GM18508 (cell line): ENCODE measurements at regions not wholly inside any gene's neighbourhood (a gene's known extent, or its start where the extent isn't known, plus 50 kb on each side); places are given as distances from the start of the nearest gene placed in this dataset.

ENCODE experiments used
- ATAC-seq: cut with Tn5 transposase; IDR thresholded peaks from one replicate; pipeline ENCODE4 v1.9.1; 2021; ENCODE audit warnings: moderate number of reproducible peaks; ENCODE audit not compliant: insufficient read depth, unreplicated experiment

- ATAC-seq, result peak; percentile 76
These were observed 129.7 kb downstream of the FAXC start for GRCh38 chr6:99219788-99220187.

DNA sequence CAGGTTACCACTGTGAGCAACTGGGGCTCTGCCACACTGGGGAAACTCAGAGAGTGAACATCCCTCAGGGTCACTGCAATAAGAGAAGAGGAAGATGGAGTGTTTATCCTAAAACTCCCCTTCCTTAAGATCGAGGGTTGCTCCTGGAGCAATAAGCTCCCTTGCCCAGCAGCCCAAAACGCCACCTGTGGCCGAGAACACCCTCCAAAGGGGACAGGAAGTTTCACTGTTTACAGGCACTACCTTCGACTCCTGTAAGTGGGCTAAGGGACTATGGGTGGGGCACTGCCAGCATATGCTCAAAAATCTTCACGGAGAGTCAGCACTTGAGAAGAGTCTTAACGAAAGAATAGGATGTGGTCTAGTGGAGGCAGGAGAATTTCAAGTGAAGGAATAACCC is 132.5 kb downstream of the FAXC start:
- no peak for ATAC-seq

- no peak for ATAC-seq
These were observed 153.4 kb downstream of the FAXC start for GRCh38 chr6:99195986-99196655.

GRCh38 chr6:99192561-99192960 is 156.9 kb downstream of the FAXC start:
- ATAC-seq, result no peak

DNA sequence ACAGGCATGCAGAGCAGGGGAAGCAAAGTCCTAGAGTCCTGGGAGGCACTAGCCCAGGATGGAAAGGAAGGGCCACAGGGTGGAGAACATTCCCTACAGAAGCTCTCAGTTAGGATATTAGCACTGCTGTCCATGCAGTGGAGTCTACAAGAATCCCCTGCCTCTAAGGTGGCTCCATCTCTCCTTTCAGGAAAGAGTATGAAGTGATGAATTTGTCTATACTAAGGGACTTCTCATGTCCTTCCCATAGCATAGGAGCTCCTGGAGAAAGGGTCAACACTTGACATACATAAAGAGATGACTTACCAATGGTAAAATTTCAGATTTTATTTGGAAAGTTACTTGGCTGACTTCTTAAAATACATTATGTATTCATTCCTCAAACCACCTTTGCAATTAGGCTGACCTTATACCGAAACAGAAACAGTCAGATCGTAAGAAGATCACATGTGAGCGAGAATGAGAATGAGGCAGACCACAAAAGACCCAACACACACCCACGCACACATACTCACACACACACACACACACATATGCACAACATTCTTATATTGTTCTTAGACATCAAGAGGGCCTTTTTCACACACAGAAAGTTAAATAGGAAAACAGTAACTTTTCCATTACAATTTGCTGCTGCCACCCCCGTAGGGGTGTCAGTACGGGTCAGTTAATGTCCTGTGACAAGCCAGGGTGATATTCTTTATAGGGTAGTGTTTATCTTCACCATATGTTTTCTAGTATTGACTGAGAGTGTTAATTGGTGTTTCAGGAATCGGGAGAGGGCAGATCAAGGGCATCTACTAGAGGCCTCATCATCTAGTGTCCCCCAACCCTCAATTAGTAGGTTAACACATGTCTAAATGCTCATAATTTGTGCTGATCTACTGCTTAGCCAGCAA is 159.4 kb downstream of the FAXC start:
- peak; percentile 98 for ATAC-seq

DNA sequence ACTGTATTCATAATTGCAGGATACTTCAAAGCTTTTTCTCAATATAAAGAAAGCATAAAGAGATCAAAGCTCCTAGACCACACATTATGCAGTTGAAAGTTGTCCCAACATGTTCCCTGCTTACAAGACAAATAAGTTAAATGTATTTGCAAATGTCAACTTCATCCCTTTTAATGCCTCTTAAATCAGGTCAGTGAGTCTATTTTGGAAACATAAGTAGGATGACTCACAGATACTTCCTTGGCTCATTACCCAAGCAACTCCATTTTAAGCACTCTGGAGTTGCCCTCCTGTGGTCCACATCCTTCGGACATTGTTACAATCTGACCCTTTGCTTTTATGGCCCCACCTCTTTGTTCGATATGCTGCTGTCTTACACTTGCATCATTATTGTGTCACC is 162.0 kb downstream of the FAXC start:
- no peak for ATAC-seq

DNA sequence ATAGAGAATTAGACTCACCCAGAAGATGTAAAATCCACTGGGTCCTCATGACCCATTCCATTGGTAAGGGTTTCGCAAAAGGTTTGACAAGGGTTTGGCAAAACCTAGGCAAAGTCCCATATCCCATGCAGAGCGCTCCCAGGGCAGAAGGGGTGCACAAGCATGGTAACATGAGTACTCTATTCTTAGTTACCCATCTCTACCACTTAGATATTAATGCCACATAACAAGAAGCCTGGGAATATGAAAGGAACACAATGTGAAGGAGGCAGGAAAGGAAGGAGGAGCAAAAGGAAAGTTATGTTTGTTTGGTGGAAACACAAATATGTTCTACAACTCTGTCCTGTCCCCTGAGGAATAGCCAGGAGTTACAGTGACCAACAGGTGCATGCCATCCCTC is 163.1 kb downstream of the FAXC start:
- ATAC-seq, result no peak

GRCh38 chr6:99185525-99185924 is 163.9 kb downstream of the FAXC start:
- ATAC-seq, result no peak

DNA sequence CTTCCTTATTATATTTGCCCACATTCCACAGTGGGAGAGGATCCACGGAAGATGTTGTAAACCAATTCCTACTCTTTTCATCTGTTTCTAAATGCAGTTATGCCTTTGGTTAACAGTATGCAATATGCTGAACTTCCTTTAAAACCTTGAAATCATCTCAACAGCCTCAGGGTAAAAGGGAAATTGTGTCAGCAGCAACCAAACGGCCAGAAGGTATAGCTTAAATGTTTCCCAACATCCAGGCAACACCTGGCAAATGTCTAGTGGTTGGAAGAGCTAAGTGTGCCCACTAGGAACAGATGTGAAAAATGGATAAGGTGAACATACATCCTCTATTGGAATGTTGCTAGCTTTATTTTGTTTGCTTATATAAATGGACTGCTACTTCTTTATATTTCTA is 164.8 kb downstream of the FAXC start:
- ATAC-seq, result no peak

DNA sequence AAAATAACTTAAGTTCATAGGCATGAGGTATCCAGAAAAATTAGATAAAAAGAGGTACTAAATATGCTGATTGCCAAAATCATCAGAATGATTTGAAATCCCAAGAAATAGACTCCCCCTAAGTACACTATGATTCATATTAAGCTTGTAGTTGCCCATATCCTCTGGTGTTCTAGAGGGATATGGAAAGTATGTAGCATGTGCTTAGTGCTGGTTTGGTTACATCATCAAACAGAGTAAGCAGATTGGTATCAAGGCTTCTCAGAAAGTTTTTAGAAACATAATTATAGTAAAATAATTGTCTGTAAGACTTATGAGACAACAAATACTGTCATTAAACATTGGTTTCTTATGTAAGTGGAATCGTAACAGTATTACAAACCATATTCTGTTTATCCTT is 166.4 kb downstream of the FAXC start:
- ATAC-seq, result no peak

DNA sequence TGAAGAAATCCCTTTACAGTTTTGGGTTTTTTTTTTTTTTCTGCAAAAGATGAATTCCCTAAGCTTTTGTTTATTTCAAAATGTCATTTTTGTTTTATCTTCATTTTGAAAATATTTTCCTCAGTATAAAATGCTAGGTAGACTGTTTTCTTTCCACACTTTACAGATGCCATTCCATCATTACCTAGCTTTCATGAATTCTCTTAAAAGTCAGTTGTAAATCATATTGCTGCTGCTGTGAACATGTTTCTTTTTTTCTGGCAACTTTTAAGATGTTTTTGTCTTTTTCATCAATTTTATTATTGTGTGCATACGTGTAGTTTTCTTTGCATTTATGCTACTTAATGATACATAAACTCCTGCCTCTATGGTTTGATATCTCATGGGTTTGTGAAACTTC is 168.3 kb downstream of the FAXC start:
- ATAC-seq, result no peak

- no peak for ATAC-seq
These were observed 171.3 kb downstream of the FAXC start for GRCh38 chr6:99178168-99178567.

GRCh38 chr6:99177736-99178135 is 171.7 kb downstream of the FAXC start:
- no peak for ATAC-seq

DNA sequence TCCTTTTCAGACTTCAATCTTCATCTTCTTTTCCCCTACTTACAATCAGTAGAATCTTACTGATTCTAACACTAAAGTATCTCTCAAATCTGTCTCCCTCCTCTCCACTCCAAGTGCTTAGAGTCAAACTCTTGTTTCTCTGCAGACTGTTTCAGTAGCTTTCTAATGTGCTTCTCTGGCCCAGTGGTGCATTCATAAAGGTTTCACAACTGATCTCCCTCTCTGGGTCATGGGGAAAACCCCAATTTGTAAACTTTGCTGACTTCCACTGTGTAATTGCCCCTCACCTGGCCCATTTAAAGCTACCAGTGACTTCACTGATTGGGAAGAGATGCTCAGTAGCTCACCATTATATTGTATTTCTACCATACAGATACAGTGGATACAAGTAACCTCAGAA is 183.6 kb downstream of the FAXC start:
- ATAC-seq, result peak; percentile 68

- no peak for ATAC-seq
These were observed 197.2 kb downstream of the FAXC start for GRCh38 chr6:99152347-99152643.

DNA sequence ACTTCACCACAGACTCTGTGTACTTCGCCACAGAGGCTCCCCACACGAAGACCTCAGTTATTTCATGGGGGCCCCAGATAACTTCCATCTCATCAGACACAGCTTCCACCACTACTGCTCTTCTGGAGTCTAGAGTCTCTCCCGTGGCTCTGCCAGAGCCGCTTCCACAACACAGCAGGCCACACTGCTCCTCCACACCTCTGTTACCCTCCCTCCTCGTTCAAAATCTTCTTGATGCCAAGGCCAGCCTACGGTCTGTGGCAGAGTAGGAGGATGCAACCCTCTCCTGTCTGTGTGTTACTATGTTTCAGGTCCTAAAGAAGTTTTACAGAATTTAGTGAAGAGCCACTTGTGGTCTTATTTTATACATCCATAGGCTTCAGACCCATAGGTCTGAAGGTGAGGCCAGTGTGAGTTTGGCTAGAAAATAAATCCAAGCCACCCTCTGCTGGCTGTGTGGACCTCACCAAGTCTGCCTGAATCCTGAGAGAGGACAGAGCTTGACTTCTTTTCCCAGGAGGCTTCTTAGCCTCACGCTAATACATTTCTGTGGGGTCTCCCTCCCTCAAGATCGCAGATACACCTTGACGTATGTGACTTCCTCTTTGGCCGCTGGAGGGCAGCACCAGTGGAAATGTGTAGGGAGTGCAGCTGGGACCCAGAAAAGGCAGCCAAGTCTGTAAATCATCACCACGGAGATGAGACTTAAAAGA is 197.7 kb downstream of the FAXC start:
- ATAC-seq, result peak; percentile 97

DNA sequence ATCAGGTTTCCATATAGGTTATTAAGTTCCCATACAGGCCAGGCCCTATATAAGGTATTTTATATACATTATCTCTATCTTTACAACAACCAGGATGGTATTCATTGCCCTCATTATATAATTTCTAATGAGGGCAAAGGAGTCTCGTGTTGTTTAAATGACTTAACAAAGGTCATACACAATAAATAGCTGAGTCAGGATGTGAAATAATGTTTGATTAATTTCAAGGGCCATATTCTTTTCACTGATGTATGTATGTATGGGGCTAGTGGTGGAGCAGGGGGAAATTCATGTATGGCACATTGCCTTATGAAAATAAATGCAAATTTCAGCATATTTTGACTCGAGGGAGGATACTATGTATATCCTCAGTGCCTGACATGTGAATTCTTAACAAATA is 200.7 kb downstream of the FAXC start:
- ATAC-seq, result no peak

GRCh38 chr6:99148111-99148510 is 200.4 kb upstream of the FBXL4 start:
- no peak for ATAC-seq

- ATAC-seq, result no peak
These were observed 199.5 kb upstream of the FBXL4 start for GRCh38 chr6:99147206-99147605.

DNA sequence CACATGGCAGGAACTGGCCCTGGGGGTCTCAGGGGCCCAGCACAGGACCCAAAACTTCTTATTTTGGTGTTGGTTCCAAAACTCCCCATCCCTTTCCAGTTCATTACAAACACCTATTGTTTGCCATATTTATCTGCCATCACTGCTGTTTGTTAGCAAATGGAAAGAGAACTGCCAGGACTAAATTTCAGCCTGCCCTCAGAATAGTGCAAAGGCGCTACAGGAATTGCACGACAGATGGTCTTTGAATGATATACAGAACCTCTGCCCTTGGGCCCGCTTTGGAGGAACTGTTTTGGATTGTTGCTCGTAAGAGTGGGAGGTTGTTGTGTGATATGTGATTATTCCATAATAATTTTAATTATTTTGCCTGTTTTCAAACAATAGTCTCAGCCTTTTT is 199.0 kb upstream of the FBXL4 start:
- ATAC-seq, result no peak

GRCh38 chr6:99145738-99146137 is 198.0 kb upstream of the FBXL4 start:
- ATAC-seq, result no peak
